OCI-LY1 (cell line): ENCODE measurements at regions not wholly inside any gene's neighbourhood (a gene's known extent, or its start where the extent isn't known, plus 50 kb on each side); places are given as distances from the start of the nearest gene placed in this dataset.

Experiments
- CTCF ChIP-seq: fragments of 200-600 bp; sonication (generic), shearing (Covaris generic); IDR thresholded peaks from 2 replicates; pipeline ENCODE4 v1.5.1; 2017; ENCODE audit warnings: mild to moderate bottlenecking, antibody characterized with exemption, low read length, moderate library complexity, mixed read lengths
- EZH2 ChIP-seq: fragments of 200-600 bp; sonication (generic), shearing (Covaris generic); IDR thresholded peaks from 2 replicates; pipeline ENCODE4 v1.8.0; 2017; ENCODE audit warnings: borderline replicate concordance, mixed run types, mild to moderate bottlenecking, antibody characterized with exemption, low read length, moderate library complexity, mixed read lengths

- TF ChIP-seq EZH2 (no peak), CTCF (no peak)
Observed at GRCh38 chr10:131840788-131841118, 60.1 kb upstream of the PPP2R2D start.
